Gastrocnemius medialis (tissue), 4 donors: ENCODE measurements at regions not wholly inside any gene's neighbourhood (a gene's known extent, or its start where the extent isn't known, plus 50 kb on each side); places are given as distances from the start of the nearest gene placed in this dataset.

ENCODE experiments used
- POLR2A ChIP-seq, 2 donors: fragments of 450-650 bp; IDR thresholded peaks; one replicate each; pipeline ENCODE4 v1.6.1; 2017; ENCODE audit warnings: antibody characterized with exemption in 2 of 2, mild to moderate bottlenecking in 2 of 2, moderate library complexity in 2 of 2
- TF ChIP-seq, protein P1 (sequence below), 5 experiments: fragments of 450-650 bp in 3 of 5; fragments of 200-600 bp in 2 of 5; sonication (generic) in 2 of 5; IDR thresholded peaks in 4 of 5; conservative IDR thresholded peaks in 1 of 5; 1 replicate in 4 of 5; 2 replicates in 1 of 5; pipeline ENCODE4 v1.5.1; 2016 to 2019; ENCODE audit warnings: antibody characterized with exemption in 5 of 5, mild to moderate bottlenecking in 3 of 5, moderate library complexity in 3 of 5

DNA sequence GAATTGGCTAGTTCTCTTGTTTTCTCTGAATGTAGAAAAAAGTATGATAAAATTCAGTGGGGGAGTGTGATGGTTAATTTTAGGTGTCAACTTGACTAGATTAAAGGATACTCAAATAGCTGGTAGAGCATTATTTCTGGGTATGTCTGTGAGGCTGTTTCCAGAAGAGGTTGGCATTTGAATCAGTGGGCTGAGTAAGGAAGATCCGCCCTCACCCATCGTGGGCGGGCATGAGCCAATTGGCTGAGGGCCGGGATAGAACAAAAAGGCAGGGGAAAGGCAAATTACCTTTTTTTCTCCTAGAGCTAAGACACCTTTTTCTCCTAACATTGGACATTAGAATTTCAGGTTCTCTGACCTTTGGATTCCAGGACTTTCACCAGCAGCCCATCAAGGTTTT, 667.6 kb upstream of the SLC8A1 start:
- TF ChIP-seq, protein P1, sequence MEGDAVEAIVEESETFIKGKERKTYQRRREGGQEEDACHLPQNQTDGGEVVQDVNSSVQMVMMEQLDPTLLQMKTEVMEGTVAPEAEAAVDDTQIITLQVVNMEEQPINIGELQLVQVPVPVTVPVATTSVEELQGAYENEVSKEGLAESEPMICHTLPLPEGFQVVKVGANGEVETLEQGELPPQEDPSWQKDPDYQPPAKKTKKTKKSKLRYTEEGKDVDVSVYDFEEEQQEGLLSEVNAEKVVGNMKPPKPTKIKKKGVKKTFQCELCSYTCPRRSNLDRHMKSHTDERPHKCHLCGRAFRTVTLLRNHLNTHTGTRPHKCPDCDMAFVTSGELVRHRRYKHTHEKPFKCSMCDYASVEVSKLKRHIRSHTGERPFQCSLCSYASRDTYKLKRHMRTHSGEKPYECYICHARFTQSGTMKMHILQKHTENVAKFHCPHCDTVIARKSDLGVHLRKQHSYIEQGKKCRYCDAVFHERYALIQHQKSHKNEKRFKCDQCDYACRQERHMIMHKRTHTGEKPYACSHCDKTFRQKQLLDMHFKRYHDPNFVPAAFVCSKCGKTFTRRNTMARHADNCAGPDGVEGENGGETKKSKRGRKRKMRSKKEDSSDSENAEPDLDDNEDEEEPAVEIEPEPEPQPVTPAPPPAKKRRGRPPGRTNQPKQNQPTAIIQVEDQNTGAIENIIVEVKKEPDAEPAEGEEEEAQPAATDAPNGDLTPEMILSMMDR (IDR thresholded peaks at IDR 0.05 in 4 of 5, conservative IDR thresholded peaks at IDR 0.05 in 1 of 5) = no peak
- no peak for TF ChIP-seq POLR2A (IDR thresholded peaks at IDR 0.05)
